ENCODE measurements at regions not wholly inside any gene's neighbourhood (a gene's known extent, or its start where the extent isn't known, plus 50 kb on each side); places are given as distances from the start of the nearest gene placed in this dataset.

- TF ChIP-seq CTCF (IDR thresholded peaks at IDR 0.05) (no peak), POLR2AphosphoS5 (IDR thresholded peaks at IDR 0.05) (no peak), POLR2A (IDR thresholded peaks at IDR 0.05) (no peak)
Measured at GRCh38 chr7:123351027-123351426, 151.3 kb upstream of the SLC13A1 start.

All from upper lobe of left lung (tissue), 4 donors.